ENCODE measurements at regions not wholly inside any gene's neighbourhood (a gene's known extent, or its start where the extent isn't known, plus 50 kb on each side); places are given as distances from the start of the nearest gene placed in this dataset.

- in situ Hi-C loops (cut with MboI; ENCODE audit: low pct_unique_long_range_greater_than_20kb, low sequenced_read_pairs, unreplicated experiment): no loop called here
- DNase-seq (ENCODE audit: low spot score): no peak
- TF ChIP-seq CTCF (IDR thresholded peaks at IDR 0.05; ENCODE audit: extremely low read depth, insufficient read depth, missing control alignments): no peak
These were observed 291.9 kb upstream of the NR2F2 start for GRCh38 chr15:96038650-96039049.

DNA sequence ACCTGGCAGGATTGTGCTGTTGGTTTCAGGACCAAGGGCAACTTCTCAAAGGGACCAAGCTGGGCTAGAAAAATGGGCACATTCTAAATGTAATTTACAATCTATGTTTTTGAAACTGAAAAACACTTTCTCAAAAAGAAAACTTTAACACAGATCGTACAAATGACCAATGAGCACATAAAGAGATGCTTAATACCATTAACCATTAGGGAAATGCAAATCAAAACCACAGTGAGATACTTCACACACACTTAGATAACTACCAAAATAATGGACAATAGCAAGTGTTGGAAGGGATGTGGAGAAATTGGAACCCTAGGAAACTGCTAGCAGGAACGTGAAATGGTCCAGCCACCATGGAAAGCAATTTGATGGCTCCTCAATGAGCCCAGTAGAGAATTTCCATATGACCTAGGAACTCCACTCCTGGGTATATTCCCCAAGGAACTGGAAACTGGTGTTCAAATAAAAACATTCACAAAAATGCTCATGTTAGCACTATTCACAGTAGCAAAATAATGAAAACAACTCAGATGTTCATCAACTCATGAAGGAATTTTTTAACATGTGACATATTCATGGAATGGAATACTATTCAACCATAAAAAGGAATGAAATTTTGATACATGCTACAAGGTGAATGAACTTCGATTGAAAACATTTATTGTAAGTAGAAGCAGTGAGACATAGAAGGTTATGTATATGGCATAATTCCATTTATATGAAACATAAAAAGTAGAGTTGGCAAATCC lies 288.3 kb upstream of the NR2F2 start:
- no peak for TF ChIP-seq CTCF (IDR thresholded peaks at IDR 0.05; ENCODE audit: extremely low read depth, insufficient read depth, missing control alignments)
- in situ Hi-C loops (cut with MboI; ENCODE audit: low pct_unique_long_range_greater_than_20kb, low sequenced_read_pairs, unreplicated experiment): no loop called here
- no peak for DNase-seq (ENCODE audit: low spot score)

DNA sequence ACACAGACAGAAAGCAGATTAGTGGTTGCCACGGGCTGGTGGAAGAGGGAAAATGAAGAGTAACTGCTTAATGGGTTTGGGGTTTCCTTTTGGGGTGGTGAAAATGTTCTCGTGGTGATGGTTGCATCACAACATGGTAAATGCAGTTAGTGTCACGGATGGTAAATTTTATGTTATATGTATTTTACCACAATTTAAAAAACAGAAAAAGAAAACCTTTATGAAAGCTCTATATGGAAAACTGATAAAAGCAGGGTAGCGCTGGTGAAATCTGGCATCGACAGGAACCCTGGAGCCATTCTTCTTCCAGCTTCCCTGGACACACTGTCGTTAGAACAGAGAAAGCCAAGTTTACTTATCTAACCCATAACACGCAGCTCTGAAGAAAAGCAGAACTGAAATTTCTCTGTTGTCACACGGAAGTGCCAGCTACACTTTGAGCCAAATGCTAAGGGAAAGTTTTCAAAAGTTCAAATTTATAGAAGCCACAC lies 287.7 kb upstream of the NR2F2 start:
- in situ Hi-C loops (cut with MboI; ENCODE audit: low pct_unique_long_range_greater_than_20kb, low sequenced_read_pairs, unreplicated experiment): no loop called here
- TF ChIP-seq CTCF (IDR thresholded peaks at IDR 0.05; ENCODE audit: extremely low read depth, insufficient read depth, missing control alignments): no peak
- DNase-seq (ENCODE audit: low spot score): no peak

DNA sequence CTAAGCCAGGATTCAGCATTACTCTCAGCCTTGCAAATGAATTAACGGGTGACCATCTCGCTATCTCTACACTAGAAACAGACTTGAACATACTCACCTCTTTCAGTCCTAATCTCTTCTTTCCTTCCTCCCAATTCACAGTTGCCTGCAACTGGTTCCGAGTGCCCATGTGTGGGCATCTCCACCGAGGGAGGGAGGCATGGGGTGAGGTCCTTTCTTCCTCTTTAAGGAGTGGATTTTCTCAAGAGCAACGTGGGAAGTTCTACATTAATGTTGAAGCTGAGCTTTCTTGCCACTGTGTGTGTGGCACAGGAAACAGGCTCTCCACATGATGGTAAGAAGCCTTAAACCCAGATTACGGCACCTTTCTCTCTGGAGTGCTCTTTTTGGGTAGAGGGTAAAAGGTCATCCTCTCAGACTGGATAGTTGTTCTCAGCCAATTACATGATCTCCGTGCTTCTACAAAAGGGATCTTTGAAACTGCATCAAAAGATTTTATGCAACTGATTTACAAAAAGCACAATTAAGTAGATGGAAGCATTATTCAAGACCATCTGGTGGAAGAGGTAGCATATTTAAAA lies 286.8 kb upstream of the NR2F2 start:
- TF ChIP-seq CTCF (IDR thresholded peaks at IDR 0.05; ENCODE audit: extremely low read depth, insufficient read depth, missing control alignments): no peak
- no peak for DNase-seq (ENCODE audit: low spot score)
- in situ Hi-C loops (cut with MboI; ENCODE audit: low pct_unique_long_range_greater_than_20kb, low sequenced_read_pairs, unreplicated experiment): no loop called here

DNA sequence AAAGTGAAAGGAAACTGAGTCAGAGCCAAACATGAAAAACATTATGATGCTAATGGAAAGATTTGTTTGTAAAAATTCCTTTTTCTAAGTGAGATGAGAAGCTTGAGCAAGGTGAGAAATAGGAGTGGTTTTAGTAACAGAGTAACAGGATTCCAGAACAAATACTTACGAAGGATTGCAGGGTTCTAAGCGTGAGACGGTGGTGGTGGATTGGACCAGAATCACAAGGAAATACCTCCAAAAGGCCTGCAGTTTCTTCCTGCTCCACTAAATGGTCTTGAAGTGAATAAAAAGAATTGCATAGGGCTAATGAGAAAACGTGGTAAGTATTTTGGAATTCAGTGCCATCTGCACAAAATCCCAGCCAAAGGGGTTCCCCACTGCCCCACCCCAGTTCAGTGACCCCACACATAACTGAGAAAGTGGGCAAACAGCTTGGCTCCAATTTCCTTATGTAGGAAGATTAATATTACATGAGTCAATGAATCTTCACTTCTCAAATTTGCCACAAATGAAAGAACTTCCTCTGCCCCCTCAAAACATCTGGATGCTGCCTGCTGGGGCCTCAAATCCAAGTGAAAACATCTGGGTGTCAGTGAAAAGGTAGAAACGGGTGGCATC lies 283.8 kb upstream of the NR2F2 start:
- no peak for TF ChIP-seq CTCF (IDR thresholded peaks at IDR 0.05; ENCODE audit: extremely low read depth, insufficient read depth, missing control alignments)
- DNase-seq (ENCODE audit: low spot score): no peak
- in situ Hi-C loops (cut with MboI; ENCODE audit: low pct_unique_long_range_greater_than_20kb, low sequenced_read_pairs, unreplicated experiment): no loop called here

- in situ Hi-C loops (cut with MboI; ENCODE audit: low pct_unique_long_range_greater_than_20kb, low sequenced_read_pairs, unreplicated experiment): no loop called here
- TF ChIP-seq CTCF (IDR thresholded peaks at IDR 0.05; ENCODE audit: extremely low read depth, insufficient read depth, missing control alignments): no peak
- no peak for DNase-seq (ENCODE audit: low spot score)
These were observed 283.1 kb upstream of the NR2F2 start for GRCh38 chr15:96047255-96047931.
